ENCODE measurements at regions not wholly inside any gene's neighbourhood (a gene's known extent, or its start where the extent isn't known, plus 50 kb on each side); places are given as distances from the start of the nearest gene placed in this dataset.

- H3K4me3 ChIP-seq (ENCODE audit: low read depth, low read length), result no peak overlapping the region
- DNase-seq (ENCODE audit: low read depth, low spot score), result peak; percentile 77
- peak; percentile 94 for TF ChIP-seq CTCF (IDR thresholded peaks at IDR 0.05; ENCODE audit: low read depth, low read length)
- in situ Hi-C loops (cut with HindIII; ENCODE audit: low sequenced_read_pairs), result no loop called here
Observed at GRCh38 chr22:19629720-19630419, 84.4 kb upstream of the SEPTIN5 start.

GRCh38 chr22:19630614-19631013 lies 83.7 kb upstream of the SEPTIN5 start:
- no peak for DNase-seq (ENCODE audit: low read depth, low spot score)
- in situ Hi-C loops (cut with HindIII; ENCODE audit: low sequenced_read_pairs), result no loop called here
- H3K4me3 ChIP-seq (ENCODE audit: low read depth, low read length), result no peak overlapping the region
- TF ChIP-seq CTCF (IDR thresholded peaks at IDR 0.05; ENCODE audit: low read depth, low read length), result no peak

- TF ChIP-seq CTCF (IDR thresholded peaks at IDR 0.05; ENCODE audit: low read depth, low read length), result peak; percentile 76
- in situ Hi-C loops (cut with HindIII; ENCODE audit: low sequenced_read_pairs), result no loop called here
- DNase-seq (ENCODE audit: low read depth, low spot score), result peak; percentile 20
- H3K4me3 ChIP-seq (ENCODE audit: low read depth, low read length), result no peak overlapping the region
Observed at GRCh38 chr22:19631899-19632667, 82.2 kb upstream of the SEPTIN5 start.

GRCh38 chr22:19632668-19633148 lies 81.6 kb upstream of the SEPTIN5 start:
- no peak for DNase-seq (ENCODE audit: low read depth, low spot score)
- no peak overlapping the region for H3K4me3 ChIP-seq (ENCODE audit: low read depth, low read length)
- no peak for TF ChIP-seq CTCF (IDR thresholded peaks at IDR 0.05; ENCODE audit: low read depth, low read length)
- in situ Hi-C loops (cut with HindIII; ENCODE audit: low sequenced_read_pairs), result no loop called here

DNA sequence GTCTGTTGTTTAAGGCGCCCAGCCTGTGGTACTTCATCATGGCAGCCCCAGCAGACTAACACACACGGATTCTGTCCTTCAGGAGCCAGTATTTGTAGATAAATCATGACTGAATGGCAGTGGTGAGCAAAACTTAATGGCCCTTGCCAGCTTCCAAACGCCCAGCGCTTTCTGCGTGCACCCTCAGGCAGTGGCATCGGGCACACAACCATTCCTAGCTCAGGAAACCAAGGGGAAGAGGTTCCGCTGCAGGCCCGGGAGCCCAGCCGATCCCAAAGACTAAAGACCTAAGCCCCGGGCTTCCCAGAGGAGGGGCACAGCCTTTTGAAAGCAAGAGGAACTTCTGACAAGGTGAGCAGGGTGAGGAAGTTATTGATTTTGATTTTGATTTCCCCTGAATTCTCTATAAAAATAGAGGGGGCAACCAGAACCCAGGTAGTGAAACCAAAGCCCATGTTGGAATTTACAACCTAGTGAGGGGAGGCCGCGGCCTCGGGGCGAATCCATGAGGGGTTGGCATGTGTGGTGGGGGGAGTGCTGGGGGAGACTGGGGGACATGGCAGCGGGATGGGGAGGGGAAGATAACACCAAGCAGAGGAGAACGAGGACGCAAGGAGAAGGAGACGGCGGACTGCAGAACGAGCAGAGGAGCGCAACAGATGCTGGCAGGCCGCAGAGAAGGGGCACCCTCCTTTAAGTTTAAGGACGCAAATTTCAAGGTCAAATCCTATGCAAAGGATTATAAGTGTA lies 79.9 kb upstream of the SEPTIN5 start:
- in situ Hi-C loops (cut with HindIII; ENCODE audit: low sequenced_read_pairs), result no loop called here
- H3K4me3 ChIP-seq (ENCODE audit: low read depth, low read length), result no peak overlapping the region
- TF ChIP-seq CTCF (IDR thresholded peaks at IDR 0.05; ENCODE audit: low read depth, low read length), result no peak
- no peak for DNase-seq (ENCODE audit: low read depth, low spot score)

- H3K4me3 ChIP-seq (ENCODE audit: low read depth, low read length), result no peak overlapping the region
- TF ChIP-seq CTCF (IDR thresholded peaks at IDR 0.05; ENCODE audit: low read depth, low read length), result no peak
- DNase-seq (ENCODE audit: low read depth, low spot score), result no peak
- in situ Hi-C loops (cut with HindIII; ENCODE audit: low sequenced_read_pairs), result no loop called here
Observed at GRCh38 chr22:19635644-19636043, 78.7 kb upstream of the SEPTIN5 start.
